H9 (cell line): ENCODE measurements at regions not wholly inside any gene's neighbourhood (a gene's known extent, or its start where the extent isn't known, plus 50 kb on each side); places are given as distances from the start of the nearest gene placed in this dataset.

Experiments used
- DNase-seq: peaks from one replicate; pipeline ENCODE4 v3.0.0-alpha.2; 2017
- H2AFZ ChIP-seq: one replicate; pipeline ENCODE4 v1.6.1; 2013; ENCODE audit warnings: mild to moderate bottlenecking, low read length, control low read depth, moderate library complexity
- H2AK5ac ChIP-seq: 2 replicates; pipeline ENCODE4 v1.6.1; 2013; ENCODE audit warnings: low read length, control low read depth, mixed read lengths; ENCODE audit not compliant: insufficient read length
- H2BK120ac ChIP-seq: one replicate; pipeline ENCODE4 v1.6.1; 2013; ENCODE audit warnings: low read depth, mild to moderate bottlenecking, low read length, control low read depth, inconsistent platforms; ENCODE audit not compliant: poor library complexity, severe bottlenecking
- H2BK12ac ChIP-seq: 2 replicates; pipeline ENCODE4 v1.6.1; 2013; ENCODE audit warnings: low read length, control low read depth, mixed read lengths, low read depth; ENCODE audit not compliant: insufficient read length
- H2BK15ac ChIP-seq: 2 replicates; pipeline ENCODE4 v1.6.1; 2013; ENCODE audit warnings: low read depth, low read length, control low read depth
- H2BK20ac ChIP-seq: one replicate; pipeline ENCODE4 v1.6.1; 2013; ENCODE audit warnings: low read depth, mild to moderate bottlenecking, low read length, control low read depth, inconsistent platforms; ENCODE audit not compliant: poor library complexity, severe bottlenecking
- H2BK5ac ChIP-seq: 2 replicates; pipeline ENCODE4 v1.6.1; 2013; ENCODE audit warnings: low read length, control low read depth, mixed read lengths; ENCODE audit not compliant: insufficient read length
- H3K14ac ChIP-seq: 2 replicates; pipeline ENCODE4 v1.6.1; 2013; ENCODE audit warnings: low read length, control low read depth; ENCODE audit not compliant: insufficient read depth
- H3K18ac ChIP-seq: 2 replicates; pipeline ENCODE4 v1.6.1; 2013; ENCODE audit warnings: low read depth, mild to moderate bottlenecking, mixed read lengths, low read length, control low read depth; ENCODE audit not compliant: insufficient read length
- H3K23ac ChIP-seq: 2 replicates; pipeline ENCODE4 v1.6.1; 2013; ENCODE audit warnings: low read length, control low read depth, mixed read lengths, low read depth; ENCODE audit not compliant: insufficient read length
- H3K23me2 ChIP-seq: 2 replicates; pipeline ENCODE4 v1.6.1; 2013; ENCODE audit warnings: low read depth, mild to moderate bottlenecking, mixed read lengths, low read length, control low read depth; ENCODE audit not compliant: insufficient read length, poor library complexity, severe bottlenecking
- H3K27ac ChIP-seq: 2 replicates; pipeline ENCODE4 v1.5.1; 2013; ENCODE audit warnings: low read length, control low read depth, mixed read lengths, low read depth; ENCODE audit not compliant: insufficient read length
- H3K27me3 ChIP-seq: 2 replicates; pipeline ENCODE4 v1.6.1; 2013; ENCODE audit warnings: low read length, control low read depth, inconsistent platforms; ENCODE audit not compliant: insufficient read depth
- H3K4ac ChIP-seq: 2 replicates; pipeline ENCODE4 v1.6.1; 2013; ENCODE audit warnings: low read depth, mild to moderate bottlenecking, control low read depth, inconsistent platforms, low read length, moderate library complexity
- H3K4me1 ChIP-seq: 2 replicates; pipeline ENCODE4 v1.6.1; 2013; ENCODE audit warnings: low read length, control low read depth, inconsistent platforms; ENCODE audit not compliant: insufficient read depth
- H3K4me2 ChIP-seq: 2 replicates; pipeline ENCODE4 v1.6.1; 2013; ENCODE audit warnings: low read length, control low read depth, mixed read lengths; ENCODE audit not compliant: insufficient read length, insufficient read depth
- H3K56ac ChIP-seq: 2 replicates; pipeline ENCODE4 v1.6.1; 2013; ENCODE audit warnings: low read depth, mild to moderate bottlenecking, mixed read lengths, low read length, control low read depth; ENCODE audit not compliant: insufficient read length
- H3K79me1 ChIP-seq: 2 replicates; pipeline ENCODE4 v1.6.1; 2013; ENCODE audit warnings: low read depth, mild to moderate bottlenecking, moderate library complexity, low read length, control low read depth, inconsistent platforms; ENCODE audit not compliant: insufficient read depth, poor library complexity, severe bottlenecking
- H3K79me2 ChIP-seq: 2 replicates; pipeline ENCODE4 v1.6.1; 2013; ENCODE audit warnings: low read length, control low read depth, inconsistent platforms; ENCODE audit not compliant: insufficient read depth
- H3K9ac ChIP-seq: 2 replicates; pipeline ENCODE4 v1.6.1; 2013; ENCODE audit warnings: low read length, control low read depth, mixed read lengths; ENCODE audit not compliant: insufficient read length; ENCODE audit errors: extremely low read depth
- H3K9me3 ChIP-seq: one replicate; pipeline ENCODE4 v1.6.1; 2013; ENCODE audit warnings: low read depth, low read length, inconsistent platforms; ENCODE audit not compliant: control insufficient read depth
- H3T11ph ChIP-seq: one replicate; pipeline ENCODE4 v1.6.1; 2013; ENCODE audit warnings: mild to moderate bottlenecking, low read length, control low read depth, inconsistent platforms
- H4K20me1 ChIP-seq: one replicate; pipeline ENCODE4 v1.6.1; 2013; ENCODE audit not compliant: control insufficient read depth, insufficient read length, insufficient read depth
- H4K5ac ChIP-seq: 2 replicates; pipeline ENCODE4 v1.6.1; 2013; ENCODE audit warnings: low read depth, mild to moderate bottlenecking, mixed read lengths, low read length, control low read depth; ENCODE audit not compliant: insufficient read length
- H4K8ac ChIP-seq: replicated peaks from 2 replicates; pipeline ENCODE4 v1.6.1; 2013; ENCODE audit warnings: low read length, control low read depth, mixed read lengths, low read depth; ENCODE audit not compliant: insufficient read length
- H4K91ac ChIP-seq: 2 replicates; pipeline ENCODE4 v1.6.1; 2013; ENCODE audit warnings: low read depth, mild to moderate bottlenecking, moderate library complexity, mixed read lengths, low read length, control low read depth; ENCODE audit not compliant: insufficient read length
- H3K27ac Mint-ChIP-seq, 3 experiments: 2 replicates in 2 of 3; 3 replicates in 1 of 3; pipeline ENCODE4 v1.8.0; 2020 to 2021; ENCODE audit warnings: mixed read lengths in 3 of 3, mild to moderate bottlenecking in 1 of 3, moderate library complexity in 1 of 3
- H3K27me3 Mint-ChIP-seq: 2 replicates; pipeline ENCODE4 v1.8.0; 2021; ENCODE audit warnings: low read depth, mild to moderate bottlenecking, moderate library complexity, mixed read lengths
- H3K36me3 Mint-ChIP-seq, 3 experiments: 2 replicates in 2 of 3; 3 replicates in 1 of 3; pipeline ENCODE4 v1.8.0; 2020 to 2021; ENCODE audit warnings: low read depth in 3 of 3, mixed read lengths in 3 of 3; ENCODE audit not compliant: insufficient read depth in 1 of 3
- H3K4me1 Mint-ChIP-seq, 2 experiments: 2 replicates each; pipeline ENCODE4 v1.8.0; 2020; ENCODE audit warnings: mixed read lengths in 2 of 2
- H3K4me3 Mint-ChIP-seq, 2 experiments: 2 replicates in 1 of 2; 3 replicates in 1 of 2; pipeline ENCODE4 v1.8.0; 2020 to 2021; ENCODE audit warnings: mild to moderate bottlenecking in 2 of 2, mixed read lengths in 2 of 2, moderate library complexity in 1 of 2
- H3K9me3 Mint-ChIP-seq, 2 experiments: 2 replicates in 1 of 2; 3 replicates in 1 of 2; pipeline ENCODE4 v1.8.0; 2020; ENCODE audit warnings: mild to moderate bottlenecking in 2 of 2, mixed read lengths in 2 of 2, moderate library complexity in 1 of 2
- WGBS: extraction: QIAGEN DNeasy Blood & Tissue Kit; methylation state at CpG from one replicate; pipeline ENCODE4 v1.1.7; 2013; ENCODE audit warnings: missing lambda C conversion rate, low lambda C conversion rate, mixed read lengths; ENCODE audit not compliant: insufficient read length; ENCODE audit errors: extremely low coverage; 5-methylcytosine and 5-hydroxymethylcytosine counted together
- TF ChIP-seq, protein P1 (sequence below): fragments of 200-600 bp; sonication (generic); conservative IDR thresholded peaks from 3 replicates; pipeline ENCODE4 v1.8.0; 2021; ENCODE audit warnings: antibody characterized with exemption, mild to moderate bottlenecking

DNA sequence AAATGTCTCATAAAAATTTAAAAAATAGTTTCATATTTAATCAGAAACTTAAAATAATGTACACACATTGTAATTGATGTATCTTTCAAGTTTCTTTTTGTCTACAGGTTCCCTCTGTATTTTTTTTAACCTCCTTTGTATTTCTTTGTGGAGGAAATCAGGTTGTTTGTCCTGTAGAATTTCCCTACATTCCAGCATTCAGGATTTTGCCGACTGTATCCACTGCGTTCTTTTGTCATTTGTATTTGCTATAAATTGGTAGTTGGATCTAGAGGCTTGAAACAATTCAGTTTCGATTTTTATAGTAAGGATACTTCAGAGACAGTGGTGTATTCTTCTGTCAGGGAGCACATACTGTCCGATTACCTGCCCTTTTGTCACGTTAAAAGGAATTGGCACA lies 367.2 kb downstream of the SOX2 start:
- Histone ChIP-seq H3K27me3 (no peaks in the 10 kb centered on the region), H3K27ac (no peak overlapping the region), H3K14ac (no peak overlapping the region), H4K91ac (no peak overlapping the region), H3K9me3 (no peaks in the 10 kb centered on the region), H3K4ac (no peak overlapping the region), H3K56ac (no peak overlapping the region), H2AFZ (no peak overlapping the region), H3T11ph (no peak overlapping the region), H3K4me1 (peaks cover 14% of the 10 kb centered on the region; the same call in 1 of the 2 replicates), H4K5ac (no peak overlapping the region), H3K9ac (no peak overlapping the region), H2BK12ac (no peak overlapping the region), H2BK5ac (no peak overlapping the region), H3K23me2 (no peaks in the 10 kb centered on the region), H3K4me2 (no peak overlapping the region), H4K8ac (no peak overlapping the region), H3K23ac (no peak overlapping the region), H3K18ac (no peak overlapping the region), H3K79me1 (no peaks in the 10 kb centered on the region), H3K79me2 (no peaks in the 10 kb centered on the region), H2AK5ac (no peak overlapping the region), H2BK20ac (no peak overlapping the region), H2BK15ac (no peak overlapping the region), H2BK120ac (no peak overlapping the region), H4K20me1 (no peaks in the 10 kb centered on the region)
- no peak for DNase-seq
- TF ChIP-seq, protein P1, sequence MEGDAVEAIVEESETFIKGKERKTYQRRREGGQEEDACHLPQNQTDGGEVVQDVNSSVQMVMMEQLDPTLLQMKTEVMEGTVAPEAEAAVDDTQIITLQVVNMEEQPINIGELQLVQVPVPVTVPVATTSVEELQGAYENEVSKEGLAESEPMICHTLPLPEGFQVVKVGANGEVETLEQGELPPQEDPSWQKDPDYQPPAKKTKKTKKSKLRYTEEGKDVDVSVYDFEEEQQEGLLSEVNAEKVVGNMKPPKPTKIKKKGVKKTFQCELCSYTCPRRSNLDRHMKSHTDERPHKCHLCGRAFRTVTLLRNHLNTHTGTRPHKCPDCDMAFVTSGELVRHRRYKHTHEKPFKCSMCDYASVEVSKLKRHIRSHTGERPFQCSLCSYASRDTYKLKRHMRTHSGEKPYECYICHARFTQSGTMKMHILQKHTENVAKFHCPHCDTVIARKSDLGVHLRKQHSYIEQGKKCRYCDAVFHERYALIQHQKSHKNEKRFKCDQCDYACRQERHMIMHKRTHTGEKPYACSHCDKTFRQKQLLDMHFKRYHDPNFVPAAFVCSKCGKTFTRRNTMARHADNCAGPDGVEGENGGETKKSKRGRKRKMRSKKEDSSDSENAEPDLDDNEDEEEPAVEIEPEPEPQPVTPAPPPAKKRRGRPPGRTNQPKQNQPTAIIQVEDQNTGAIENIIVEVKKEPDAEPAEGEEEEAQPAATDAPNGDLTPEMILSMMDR = no peak
- no CpG with 5 or more reads among the region's 5 CpGs for WGBS
- Mint-ChIP-seq H3K9me3 (peaks cover 0 to 3% of the 10 kb centered on the region in 2 experiments; a peak in 1 of 5 replicates), H3K4me3 (no peak overlapping the region), H3K27me3 (no peaks in the 10 kb centered on the region), H3K27ac (peak overlapping the region; percentile 19 to 69 (median 68); a peak in 3 of 7 replicates), H3K36me3 (no peaks in the 10 kb centered on the region), H3K4me1 (peaks cover 53 to 58% of the 10 kb centered on the region in 2 experiments)
